ENCODE measurements at regions not wholly inside any gene's neighbourhood (a gene's known extent, or its start where the extent isn't known, plus 50 kb on each side); places are given as distances from the start of the nearest gene placed in this dataset.

- Mint-ChIP-seq H3K4me3 (no peak overlapping the region), H3K9me3 (no peaks in the 10 kb centered on the region), H3K27me3 (no peaks in the 10 kb centered on the region), H3K4me1 (ENCODE audit: unreplicated experiment) (peaks cover 6% of the 10 kb centered on the region), H3K27ac (no peak overlapping the region), H3K36me3 (no peaks in the 10 kb centered on the region)
- no peak for TF ChIP-seq CTCF (conservative IDR thresholded peaks at IDR 0.05)
- no peak for DNase-seq (ENCODE audit: extremely low spot score, unreplicated experiment)
Observed at GRCh38 chr3:81216192-81216591, 545.3 kb downstream of the GBE1 start.

- H3K9me3 Mint-ChIP-seq = no peaks in the 10 kb centered on the region
- no peak for DNase-seq (ENCODE audit: extremely low spot score, unreplicated experiment)
- no peak for TF ChIP-seq CTCF (conservative IDR thresholded peaks at IDR 0.05)
- no peaks in the 10 kb centered on the region for H3K27me3 Mint-ChIP-seq
- peaks cover 6% of the 10 kb centered on the region for H3K4me1 Mint-ChIP-seq (ENCODE audit: unreplicated experiment)
- no peak overlapping the region for H3K4me3 Mint-ChIP-seq
- H3K36me3 Mint-ChIP-seq = no peaks in the 10 kb centered on the region
- no peak overlapping the region for H3K27ac Mint-ChIP-seq
Observed at GRCh38 chr3:81214631-81215030, 546.8 kb downstream of the GBE1 start.

GRCh38 chr3:81199587-81199986 is 561.9 kb downstream of the GBE1 start:
- Mint-ChIP-seq H3K27me3 (no peaks in the 10 kb centered on the region), H3K4me3 (no peak overlapping the region), H3K9me3 (no peaks in the 10 kb centered on the region), H3K36me3 (no peaks in the 10 kb centered on the region), H3K4me1 (ENCODE audit: unreplicated experiment) (peaks cover 16% of the 10 kb centered on the region), H3K27ac (no peak overlapping the region)
- no peak for DNase-seq (ENCODE audit: extremely low spot score, unreplicated experiment)
- no peak for TF ChIP-seq CTCF (conservative IDR thresholded peaks at IDR 0.05)

- H3K27me3 Mint-ChIP-seq = no peaks in the 10 kb centered on the region
- no peaks in the 10 kb centered on the region for H3K36me3 Mint-ChIP-seq
- H3K9me3 Mint-ChIP-seq = no peaks in the 10 kb centered on the region
- H3K4me1 Mint-ChIP-seq (ENCODE audit: unreplicated experiment) = peaks cover 16% of the 10 kb centered on the region
- no peak overlapping the region for H3K4me3 Mint-ChIP-seq
- no peak overlapping the region for H3K27ac Mint-ChIP-seq
- DNase-seq (ENCODE audit: extremely low spot score, unreplicated experiment) = no peak
- TF ChIP-seq CTCF (conservative IDR thresholded peaks at IDR 0.05) = no peak
Observed at GRCh38 chr3:81198756-81199155, 562.7 kb downstream of the GBE1 start.

- no peaks in the 10 kb centered on the region for H3K9me3 Mint-ChIP-seq
- no peaks in the 10 kb centered on the region for H3K36me3 Mint-ChIP-seq
- no peak for TF ChIP-seq CTCF (conservative IDR thresholded peaks at IDR 0.05)
- peaks cover 16% of the 10 kb centered on the region for H3K4me1 Mint-ChIP-seq (ENCODE audit: unreplicated experiment)
- H3K4me3 Mint-ChIP-seq = no peak overlapping the region
- no peak overlapping the region for H3K27ac Mint-ChIP-seq
- DNase-seq (ENCODE audit: extremely low spot score, unreplicated experiment) = no peak
- H3K27me3 Mint-ChIP-seq = no peaks in the 10 kb centered on the region
Observed at GRCh38 chr3:81198216-81198615, 563.2 kb downstream of the GBE1 start.

- Mint-ChIP-seq H3K4me1 (ENCODE audit: unreplicated experiment) (peaks cover 16% of the 10 kb centered on the region), H3K9me3 (no peaks in the 10 kb centered on the region), H3K27me3 (no peaks in the 10 kb centered on the region), H3K27ac (no peak overlapping the region), H3K36me3 (no peaks in the 10 kb centered on the region), H3K4me3 (no peak overlapping the region)
- DNase-seq (ENCODE audit: extremely low spot score, unreplicated experiment) = no peak
- no peak for TF ChIP-seq CTCF (conservative IDR thresholded peaks at IDR 0.05)
Observed at GRCh38 chr3:81197386-81197785, 564.1 kb downstream of the GBE1 start.
